HG03045 (cell line): ENCODE measurements at regions not wholly inside any gene's neighbourhood (a gene's known extent, or its start where the extent isn't known, plus 50 kb on each side); places are given as distances from the start of the nearest gene placed in this dataset.

Source experiments
- ATAC-seq: cut with Tn5 transposase; IDR thresholded peaks from one replicate; pipeline ENCODE4 v1.9.1; 2021; ENCODE audit warnings: mild to moderate bottlenecking, moderate library complexity; ENCODE audit not compliant: unreplicated experiment

- ATAC-seq = no peak
These were observed 226.5 kb upstream of the TOPAZ1 start for GRCh38 chr3:44015170-44015569.

DNA sequence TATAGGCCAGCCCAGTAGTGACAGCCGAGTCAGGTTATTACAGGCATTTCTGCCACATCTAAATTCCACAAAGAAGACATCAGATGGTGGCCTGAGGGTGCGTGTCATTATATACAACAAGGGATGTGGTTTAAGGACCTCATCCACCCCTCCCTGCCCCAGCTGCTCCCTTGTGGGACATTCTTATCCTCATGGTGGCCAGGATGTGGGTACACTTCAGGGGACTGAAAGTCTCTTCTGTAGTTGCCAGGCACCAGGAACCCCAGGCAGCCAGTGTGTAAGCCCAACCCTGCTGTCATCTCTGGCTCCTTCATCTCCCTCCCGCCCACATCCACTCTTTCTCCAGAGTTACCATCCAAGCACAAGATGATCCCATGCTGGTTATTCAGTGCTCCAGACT is 224.9 kb upstream of the TOPAZ1 start:
- no peak for ATAC-seq

- no peak for ATAC-seq
These were observed 222.8 kb upstream of the TOPAZ1 start for GRCh38 chr3:44018926-44019325.

DNA sequence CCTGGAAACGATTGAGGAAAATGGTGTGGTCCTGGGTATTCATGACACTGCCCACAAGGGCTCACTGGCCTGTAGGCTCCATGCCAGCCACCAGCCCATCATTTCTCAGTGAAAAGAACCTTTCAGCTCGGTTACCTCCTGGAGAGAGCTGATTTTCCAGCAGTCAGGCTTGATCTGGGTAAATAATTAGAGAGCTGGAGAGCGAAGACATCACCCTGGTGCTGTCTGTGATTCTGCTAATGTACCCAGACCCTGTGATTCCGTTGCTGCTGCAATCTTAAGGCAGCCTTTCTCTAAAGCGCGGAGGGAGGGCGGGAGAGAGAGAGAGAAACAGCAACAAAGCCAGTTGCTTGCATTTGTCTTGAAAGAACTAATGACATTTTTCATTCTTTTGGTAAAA is 221.9 kb upstream of the TOPAZ1 start:
- no peak for ATAC-seq

DNA sequence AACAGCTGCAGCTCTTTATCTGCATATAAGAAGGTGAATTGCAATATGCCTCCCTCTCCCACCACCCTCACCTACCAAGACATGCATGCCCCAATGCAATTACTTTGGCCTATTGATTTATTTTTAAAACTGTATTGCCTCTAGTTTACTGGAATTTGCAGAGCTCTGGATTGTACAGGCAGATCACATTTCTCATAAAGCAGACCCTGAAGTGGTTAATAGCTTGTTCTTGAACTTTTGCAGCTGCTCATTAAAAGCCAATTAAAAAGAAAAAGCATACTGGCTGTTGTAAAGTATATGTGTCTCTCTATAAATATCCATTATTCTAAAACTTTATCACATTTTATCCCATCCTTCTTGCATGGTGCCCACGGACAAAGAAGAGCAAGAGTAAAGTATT is 221.5 kb upstream of the TOPAZ1 start:
- ATAC-seq = no peak

- ATAC-seq = no peak
These were observed 219.8 kb upstream of the TOPAZ1 start for GRCh38 chr3:44021651-44022594.

DNA sequence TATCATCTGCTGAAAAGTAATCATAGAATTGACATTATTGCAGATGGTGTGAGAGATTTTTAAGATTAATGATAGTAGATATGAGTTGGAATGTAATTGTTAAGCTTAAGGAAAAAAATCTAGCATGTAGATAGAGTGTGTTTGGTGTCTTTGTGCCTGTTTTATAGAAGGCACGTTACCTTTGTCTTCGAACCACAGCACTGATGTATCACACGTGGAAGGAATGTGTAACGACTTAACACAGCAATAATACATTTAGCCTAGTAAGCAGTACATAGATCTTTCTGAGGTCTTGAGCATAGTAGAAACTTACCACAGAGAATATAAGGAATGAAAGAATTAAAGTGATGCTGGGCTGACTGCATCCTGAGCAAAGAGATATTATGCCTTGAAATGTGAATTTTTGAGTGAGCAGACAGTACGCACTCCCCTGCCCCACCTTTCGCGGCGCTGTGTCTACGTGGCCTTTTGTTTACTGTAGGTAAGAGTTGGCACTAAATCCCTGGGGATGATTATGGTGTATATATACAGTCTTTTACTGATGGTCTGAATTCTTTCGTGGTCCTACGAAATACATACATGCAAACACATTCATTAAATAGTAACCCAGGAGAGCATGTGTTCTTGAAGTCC is 217.6 kb upstream of the TOPAZ1 start:
- no peak for ATAC-seq

DNA sequence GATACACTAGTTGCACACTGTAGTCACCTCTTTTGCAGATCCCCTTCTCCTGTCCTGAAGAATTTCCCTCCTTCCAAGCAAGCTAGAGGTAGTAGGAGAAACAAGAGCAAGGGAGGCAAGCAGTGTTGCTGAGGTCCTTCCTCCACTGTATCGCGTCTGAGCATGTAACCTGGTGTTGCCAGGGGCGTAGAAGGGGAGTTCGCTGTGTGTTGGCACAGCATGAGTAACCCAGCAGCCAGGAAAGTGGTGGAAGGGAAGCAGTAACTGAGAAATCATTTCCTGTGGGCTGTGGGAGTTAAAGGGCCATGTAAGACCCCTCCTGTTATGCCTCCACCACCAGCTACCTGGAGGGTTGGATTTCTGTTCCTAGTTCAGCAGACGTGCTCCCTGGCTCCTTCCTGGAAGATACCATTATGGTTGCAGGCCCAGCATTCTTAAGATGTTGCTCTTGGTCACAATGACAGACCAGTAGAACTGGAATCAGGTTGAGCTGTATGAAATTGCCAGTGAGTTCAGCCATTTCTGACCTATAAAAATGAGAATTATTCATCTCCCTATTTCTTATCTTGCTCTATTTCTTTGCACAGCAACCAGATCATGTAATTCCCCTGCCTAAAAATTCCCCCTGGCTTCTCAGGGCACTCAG is 215.3 kb upstream of the TOPAZ1 start:
- no peak for ATAC-seq

DNA sequence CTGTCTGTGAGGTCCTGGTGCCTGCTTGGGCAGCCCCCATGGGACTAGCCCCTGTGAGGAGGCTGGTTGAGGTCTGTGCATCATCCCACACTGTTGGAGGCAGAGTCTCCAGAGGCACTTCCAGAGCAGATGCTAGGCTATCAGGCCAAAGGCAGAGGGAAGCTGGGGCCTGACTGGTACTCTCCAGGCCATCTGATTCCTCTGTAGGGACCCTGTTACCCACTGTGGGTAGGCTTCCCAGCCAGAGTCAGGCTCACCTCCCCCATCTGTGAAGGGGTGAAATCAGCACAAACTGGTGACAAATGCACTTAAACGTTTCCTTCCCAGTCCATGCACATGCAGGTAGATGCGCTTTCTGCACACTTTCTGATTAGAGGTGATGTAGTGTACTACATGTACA is 212.6 kb upstream of the TOPAZ1 start:
- ATAC-seq = no peak

GRCh38 chr3:44030285-44030684 is 211.4 kb upstream of the TOPAZ1 start:
- no peak for ATAC-seq

- ATAC-seq = no peak
These were observed 210.9 kb upstream of the TOPAZ1 start for GRCh38 chr3:44030687-44031305.

- no peak for ATAC-seq
These were observed 210.0 kb upstream of the TOPAZ1 start for GRCh38 chr3:44031387-44032380.

DNA sequence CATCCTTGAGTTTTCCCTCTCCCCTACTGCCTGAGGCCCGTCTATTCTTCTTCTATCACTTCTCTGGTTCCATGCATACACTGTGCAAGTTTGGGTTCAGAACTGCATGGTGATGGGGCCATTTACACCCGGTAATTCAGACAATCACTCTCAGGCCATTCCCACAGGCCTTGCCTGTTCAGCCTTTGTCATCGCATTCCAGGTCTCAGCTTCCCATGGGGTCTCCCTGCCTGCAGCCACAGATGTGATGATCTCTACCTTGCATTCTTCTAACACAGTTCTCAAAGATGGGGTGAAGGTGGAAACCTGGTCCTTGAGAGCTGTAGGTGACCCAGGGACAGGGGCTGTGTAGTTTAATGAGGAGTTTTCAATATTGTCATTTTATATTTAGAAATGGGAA is 209.2 kb upstream of the TOPAZ1 start:
- no peak for ATAC-seq

DNA sequence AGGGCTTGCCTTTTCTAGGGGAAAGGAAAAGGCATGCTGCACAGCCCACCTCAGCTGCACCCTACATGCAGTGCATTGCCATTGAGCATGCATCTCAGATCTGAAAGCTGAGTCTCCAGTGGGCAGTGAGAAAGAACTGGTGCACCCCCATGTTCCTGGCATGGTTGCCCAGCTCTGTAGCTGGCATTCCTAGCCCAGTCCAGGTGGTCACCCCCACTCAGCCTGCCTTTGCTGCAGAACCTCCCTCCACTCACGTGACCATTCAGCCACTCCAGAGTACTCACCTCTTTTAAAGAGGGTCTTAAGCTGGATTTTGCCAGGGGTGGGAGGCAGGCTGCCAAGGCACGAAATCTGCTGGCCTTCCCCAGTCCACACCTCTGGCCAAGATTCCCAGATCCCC is 208.6 kb upstream of the TOPAZ1 start:
- ATAC-seq = no peak

DNA sequence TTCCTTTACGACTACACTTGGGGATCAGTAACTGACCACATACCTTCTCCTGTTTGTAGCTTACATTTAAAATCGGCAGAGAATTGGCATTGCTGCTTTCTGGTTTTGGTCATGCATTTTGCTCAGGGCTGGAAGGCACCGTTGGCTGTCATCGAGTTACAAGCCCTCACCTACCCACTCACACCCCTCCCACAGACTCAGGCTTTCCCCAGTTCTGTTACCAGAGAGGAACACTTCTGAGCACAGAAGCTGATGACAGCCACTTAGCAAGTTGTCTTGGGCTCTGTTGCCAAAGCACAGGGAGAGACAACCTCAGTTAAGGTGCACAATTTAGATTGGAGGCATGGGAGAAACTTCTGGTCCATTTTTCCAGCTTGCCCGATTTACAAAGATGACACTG is 204.8 kb upstream of the TOPAZ1 start:
- no peak for ATAC-seq

DNA sequence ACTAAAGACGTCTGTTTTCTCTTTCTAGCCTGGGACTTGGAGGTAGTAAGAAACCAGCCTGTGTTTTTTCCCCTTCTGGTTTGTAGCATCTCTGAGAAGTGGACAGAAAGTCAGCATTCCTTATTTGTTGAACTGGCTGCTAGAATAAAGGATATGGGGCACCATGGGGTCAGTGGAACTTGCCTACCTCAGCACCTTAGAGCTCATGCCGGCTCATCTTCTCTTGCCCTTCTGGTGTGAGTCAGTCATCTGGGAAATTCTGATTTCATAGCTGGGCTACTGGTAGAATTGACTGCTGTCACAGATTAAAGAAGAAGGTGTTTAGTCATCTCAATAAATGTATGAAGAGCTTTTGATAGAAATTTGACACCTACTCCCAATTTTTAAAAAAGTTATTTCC is 202.7 kb upstream of the TOPAZ1 start:
- ATAC-seq = no peak

DNA sequence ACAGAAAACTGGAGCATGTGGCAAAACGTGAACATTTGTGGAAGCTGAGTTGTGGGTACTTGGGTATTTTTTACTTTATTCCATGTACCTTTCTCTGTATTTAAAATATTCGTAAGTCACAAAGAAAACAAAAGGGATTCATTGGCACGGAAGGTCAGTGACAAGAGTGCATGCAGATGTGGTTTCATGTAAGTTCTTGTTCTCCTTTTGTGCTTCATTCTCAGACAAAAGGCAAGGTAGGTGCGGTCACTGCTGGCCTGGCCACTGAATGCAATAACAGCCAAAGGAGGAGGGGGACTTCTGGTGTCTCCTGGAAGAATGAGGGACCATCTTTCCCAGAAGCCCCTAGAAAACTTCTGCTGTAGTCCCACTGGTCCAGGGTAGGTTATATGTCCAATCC is 200.0 kb upstream of the TOPAZ1 start:
- no peak for ATAC-seq

DNA sequence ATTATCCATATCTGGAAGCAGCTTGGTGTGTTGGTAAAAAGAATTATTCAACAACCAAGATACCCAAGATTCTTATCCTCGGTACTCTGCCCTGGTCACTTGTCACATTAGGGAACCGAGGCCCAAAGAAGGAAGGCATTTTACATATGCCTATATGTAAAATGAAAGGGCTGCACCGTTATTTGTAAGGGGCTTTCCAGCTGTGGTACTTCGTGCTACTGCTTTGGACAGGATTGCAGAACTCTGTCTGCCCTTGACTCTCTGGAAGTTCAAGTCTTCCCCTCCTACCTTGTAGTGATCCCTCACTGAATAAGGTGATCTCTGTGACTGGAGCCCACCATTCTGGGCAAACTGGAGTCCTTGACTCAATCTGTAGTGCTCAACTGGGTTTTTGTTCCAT is 198.9 kb upstream of the TOPAZ1 start:
- ATAC-seq = no peak

DNA sequence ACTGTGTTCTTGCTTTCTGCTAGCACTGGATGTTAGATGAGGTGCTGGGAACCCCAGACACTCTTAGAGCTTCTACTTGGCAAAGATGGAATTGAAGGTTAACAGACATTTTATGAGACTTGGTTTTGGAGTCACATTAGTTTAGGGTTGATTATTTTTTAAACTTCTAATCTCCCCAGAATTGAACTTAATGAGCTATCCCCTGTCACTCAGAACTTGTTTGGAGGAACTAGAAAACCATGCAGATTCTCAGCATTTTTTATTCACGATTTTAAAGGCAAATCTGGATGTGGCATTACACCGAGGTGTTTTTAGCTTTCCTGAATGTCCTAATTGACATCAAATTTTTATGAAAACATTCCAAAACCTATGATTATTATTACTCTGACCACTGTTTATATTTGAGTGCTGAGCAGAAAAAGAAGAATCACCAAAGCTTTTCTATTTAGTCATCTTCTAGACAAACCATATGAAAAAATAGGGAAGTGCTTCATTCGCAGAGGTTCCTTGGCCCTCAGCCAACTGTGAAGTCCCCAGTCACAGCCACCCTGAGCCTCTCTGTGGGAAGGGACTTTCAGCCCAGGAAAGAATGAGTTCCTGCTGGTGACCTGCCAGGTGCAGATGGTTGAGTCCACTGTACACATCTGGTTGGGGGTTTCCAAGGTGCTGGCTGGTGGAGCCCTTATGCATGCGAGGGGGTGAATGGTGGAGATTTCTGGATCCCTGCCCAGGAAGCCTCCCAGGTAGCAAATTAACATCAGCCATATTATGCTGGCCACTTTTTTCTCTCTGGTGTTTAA is 196.0 kb upstream of the TOPAZ1 start:
- ATAC-seq = peak; percentile 86
